Omental fat pad (tissue), 3 donors: ENCODE measurements at regions not wholly inside any gene's neighbourhood (a gene's known extent, or its start where the extent isn't known, plus 50 kb on each side); places are given as distances from the start of the nearest gene placed in this dataset.

ENCODE experiments used
- ATAC-seq: fragments of 150-250 bp; one replicate; pipeline ENCODE4 v1.9.1; 2016; ENCODE audit warnings: mild to moderate bottlenecking, moderate library complexity; ENCODE audit not compliant: low FRiP score
- DNase-seq: peaks from one replicate; pipeline ENCODE4 v3.0.0-alpha.2; 2019; ENCODE audit warnings: low spot score
- CTCF ChIP-seq, 3 donors: fragments of 450-650 bp; IDR thresholded peaks; one replicate each; pipeline ENCODE4 v1.5.1; 2016 to 2017; ENCODE audit warnings: antibody characterized with exemption in 3 of 3, mild to moderate bottlenecking in 3 of 3, moderate library complexity in 2 of 3

GRCh38 chr6:144990784-144991183, 705.6 kb downstream of the UTRN start:
- DNase-seq = no peak
- TF ChIP-seq CTCF (IDR thresholded peaks at IDR 0.05) = no peak
- ATAC-seq = no peak

- DNase-seq = no peak
- no peak for ATAC-seq
- no peak for TF ChIP-seq CTCF (IDR thresholded peaks at IDR 0.05)
Observed at GRCh38 chr6:144993870-144994269, 708.7 kb downstream of the UTRN start.

GRCh38 chr6:144997996-144998395, 712.9 kb downstream of the UTRN start:
- DNase-seq (no peak), ATAC-seq (no peak)
- no peak for TF ChIP-seq CTCF (IDR thresholded peaks at IDR 0.05)

GRCh38 chr6:144999127-144999526, 714.0 kb downstream of the UTRN start:
- DNase-seq (no peak), ATAC-seq (no peak)
- TF ChIP-seq CTCF (IDR thresholded peaks at IDR 0.05) = no peak

GRCh38 chr6:145003145-145003544, 718.0 kb downstream of the UTRN start:
- no peak for TF ChIP-seq CTCF (IDR thresholded peaks at IDR 0.05)
- DNase-seq = no peak
- no peak for ATAC-seq

GRCh38 chr6:145006914-145007313, 721.8 kb downstream of the UTRN start:
- ATAC-seq (no peak), DNase-seq (no peak)
- TF ChIP-seq CTCF (IDR thresholded peaks at IDR 0.05) = no peak

- no peak for ATAC-seq
- DNase-seq = no peak
- no peak for TF ChIP-seq CTCF (IDR thresholded peaks at IDR 0.05)
Observed at GRCh38 chr6:145008715-145009114, 723.6 kb downstream of the UTRN start.
